CD14-positive monocyte (primary cell): ENCODE measurements at regions not wholly inside any gene's neighbourhood (a gene's known extent, or its start where the extent isn't known, plus 50 kb on each side); places are given as distances from the start of the nearest gene placed in this dataset.

Experiments
- DNase-seq, 3 donors: peaks; one replicate each; pipeline ENCODE4 v3.0.0-alpha.2; 2011 to 2022
- H2AFZ ChIP-seq: 2 replicates; pipeline ENCODE4 v1.6.0; 2012; ENCODE audit warnings: mild to moderate bottlenecking, low read depth, low read length, inconsistent platforms; ENCODE audit not compliant: insufficient read depth, poor library complexity, severe bottlenecking
- H3K27ac ChIP-seq, 2 donors: 1 replicate in 1 of 2; 2 replicates in 1 of 2; pipeline ENCODE4 v1.5.1; 2012 to 2013; ENCODE audit warnings: low read length in 2 of 2, control low read depth in 1 of 2, inconsistent platforms in 1 of 2, low read depth in 1 of 2, mild to moderate bottlenecking in 1 of 2
- H3K27me3 ChIP-seq, 2 donors: one replicate each; pipeline versions ENCODE4 v1.6.0 to v1.6.1; 2011 to 2013; ENCODE audit warnings: low read length in 2 of 2; ENCODE audit not compliant: control insufficient read depth in 2 of 2, insufficient read depth in 2 of 2
- H3K36me3 ChIP-seq, 2 donors: replicated peaks in 1 of 2; 1 replicate in 1 of 2; 2 replicates in 1 of 2; pipeline versions ENCODE4 v1.5.1 to v1.6.1; 2012 to 2013; ENCODE audit warnings: low read length in 2 of 2, control low read depth in 1 of 2, inconsistent platforms in 1 of 2, mild to moderate bottlenecking in 1 of 2; ENCODE audit not compliant: insufficient read depth in 2 of 2, control insufficient read depth in 1 of 2
- H3K4me1 ChIP-seq, 2 donors: 1 replicate in 1 of 2; 2 replicates in 1 of 2; pipeline versions ENCODE4 v1.5.1 to v1.6.1; 2012 to 2013; ENCODE audit warnings: low read length in 2 of 2, control low read depth in 1 of 2, inconsistent platforms in 1 of 2, mild to moderate bottlenecking in 1 of 2, moderate library complexity in 1 of 2; ENCODE audit not compliant: insufficient read depth in 2 of 2, control insufficient read depth in 1 of 2
- H3K4me2 ChIP-seq: replicated peaks from 2 replicates; pipeline ENCODE3; 2012; ENCODE audit warnings: low read length, moderate library complexity, mild to moderate bottlenecking; ENCODE audit not compliant: poor library complexity, severe bottlenecking; ENCODE audit errors: extremely low read depth
- H3K4me3 ChIP-seq, 3 experiments: fragments of 200-600 bp in 1 of 3; sonication (generic) in 1 of 3; replicated peaks in 1 of 3; 1 replicate in 2 of 3; 2 replicates in 1 of 3; pipeline ENCODE4 v1.5.1; 2011 to 2013; ENCODE audit warnings: low read length in 3 of 3, mild to moderate bottlenecking in 3 of 3, control low read depth in 2 of 3, low read depth in 2 of 3, inconsistent platforms in 1 of 3, moderate library complexity in 1 of 3
- H3K79me2 ChIP-seq: 2 replicates; pipeline ENCODE4 v1.6.0; 2012; ENCODE audit warnings: mild to moderate bottlenecking, control low read depth, inconsistent platforms, low read length, moderate library complexity; ENCODE audit not compliant: insufficient read depth
- H3K9ac ChIP-seq: 2 replicates; pipeline ENCODE4 v1.6.0; 2017; ENCODE audit warnings: low read length, mild to moderate bottlenecking; ENCODE audit not compliant: insufficient read depth, poor library complexity, severe bottlenecking
- H3K9me3 ChIP-seq, 2 donors: replicated peaks in 1 of 2; 1 replicate in 1 of 2; 2 replicates in 1 of 2; pipeline versions ENCODE4 v1.5.1 to v1.6.1; 2012 to 2013; ENCODE audit warnings: low read length in 2 of 2, control low read depth in 1 of 2; ENCODE audit not compliant: control insufficient read depth in 1 of 2, insufficient read depth in 1 of 2
- H4K20me1 ChIP-seq: 2 replicates; pipeline ENCODE4 v1.6.0; 2012; ENCODE audit warnings: mild to moderate bottlenecking, low read length, control low read depth, moderate library complexity; ENCODE audit not compliant: insufficient read depth
- H3K27ac Mint-ChIP-seq, 7 donors: one replicate each; pipeline ENCODE4 v1.8.0; 2020; ENCODE audit warnings: mild to moderate bottlenecking in 7 of 7, mixed read lengths in 7 of 7, moderate library complexity in 6 of 7, inconsistent platforms in 2 of 7
- H3K27me3 Mint-ChIP-seq, 3 donors: one replicate each; pipeline ENCODE4 v1.8.0; 2021 to 2022; ENCODE audit warnings: low read depth in 3 of 3, mild to moderate bottlenecking in 3 of 3, mixed read lengths in 3 of 3, moderate library complexity in 3 of 3, inconsistent platforms in 1 of 3
- H3K36me3 Mint-ChIP-seq, 2 donors: one replicate each; pipeline ENCODE4 v1.8.0; 2020; ENCODE audit warnings: mixed read lengths in 2 of 2, inconsistent platforms in 1 of 2, mild to moderate bottlenecking in 1 of 2
- H3K4me1 Mint-ChIP-seq: one replicate; pipeline ENCODE4 v1.8.0; 2020; ENCODE audit warnings: mild to moderate bottlenecking, mixed read lengths
- H3K4me3 Mint-ChIP-seq, 2 donors: one replicate each; pipeline ENCODE4 v1.8.0; 2020; ENCODE audit warnings: mild to moderate bottlenecking in 2 of 2, mixed read lengths in 2 of 2, moderate library complexity in 1 of 2
- H3K9me3 Mint-ChIP-seq, 7 donors: one replicate each; pipeline ENCODE4 v1.8.0; 2020 to 2022; ENCODE audit warnings: mixed read lengths in 7 of 7, mild to moderate bottlenecking in 6 of 7, moderate library complexity in 6 of 7, inconsistent platforms in 2 of 7
- WGBS: methylation state at CpG from one replicate; pipeline ENCODE4 v1.1.5; 2013; ENCODE audit warnings: missing lambda C conversion rate; ENCODE audit not compliant: insufficient coverage; 5-methylcytosine and 5-hydroxymethylcytosine counted together
- intact Hi-C, 2 donors: fragments of 100-400 bp; cut with micrococcal nuclease; formaldehyde crosslinking; loops; one replicate each; pipeline versions ENCODE4 v1.15.0 to v1.15.1; 2023
- TF ChIP-seq, protein P1 (sequence below): fragments of 200-600 bp; IDR thresholded peaks from one replicate; pipeline ENCODE4 v1.8.0; 2022; ENCODE audit warnings: antibody characterized with exemption, mild to moderate bottlenecking

- peaks cover 0 to 5% of the 10 kb centered on the region in 2 donors for H3K36me3 Mint-ChIP-seq
- no peak for DNase-seq
- H3K4me3 Mint-ChIP-seq: no peak overlapping the region
- Histone ChIP-seq H3K36me3 (no peaks in the 10 kb centered on the region), H3K79me2 (no peaks in the 10 kb centered on the region), H2AFZ (no peak overlapping the region), H3K27me3 (no peaks in the 10 kb centered on the region), H3K9ac (no peak overlapping the region), H3K9me3 (peaks cover 15 to 19% of the 10 kb centered on the region in 2 donors), H4K20me1 (no peaks in the 10 kb centered on the region), H3K4me2 (no peak overlapping the region), H3K4me1 (peaks cover 0 to 7% of the 10 kb centered on the region in 2 donors), H3K4me3 (no peak overlapping the region), H3K27ac (no peak overlapping the region)
- no peak overlapping the region for H3K27ac Mint-ChIP-seq
- intact Hi-C loops: no loop called here
- WGBS: 100% methylated on average over 2 of the region's 3 CpGs
- H3K4me1 Mint-ChIP-seq: peaks cover 20% of the 10 kb centered on the region
- no peaks in the 10 kb centered on the region for H3K27me3 Mint-ChIP-seq
- H3K9me3 Mint-ChIP-seq: peaks cover 18 to 37% (median 23%) of the 10 kb centered on the region in 7 donors
- TF ChIP-seq, protein P1, sequence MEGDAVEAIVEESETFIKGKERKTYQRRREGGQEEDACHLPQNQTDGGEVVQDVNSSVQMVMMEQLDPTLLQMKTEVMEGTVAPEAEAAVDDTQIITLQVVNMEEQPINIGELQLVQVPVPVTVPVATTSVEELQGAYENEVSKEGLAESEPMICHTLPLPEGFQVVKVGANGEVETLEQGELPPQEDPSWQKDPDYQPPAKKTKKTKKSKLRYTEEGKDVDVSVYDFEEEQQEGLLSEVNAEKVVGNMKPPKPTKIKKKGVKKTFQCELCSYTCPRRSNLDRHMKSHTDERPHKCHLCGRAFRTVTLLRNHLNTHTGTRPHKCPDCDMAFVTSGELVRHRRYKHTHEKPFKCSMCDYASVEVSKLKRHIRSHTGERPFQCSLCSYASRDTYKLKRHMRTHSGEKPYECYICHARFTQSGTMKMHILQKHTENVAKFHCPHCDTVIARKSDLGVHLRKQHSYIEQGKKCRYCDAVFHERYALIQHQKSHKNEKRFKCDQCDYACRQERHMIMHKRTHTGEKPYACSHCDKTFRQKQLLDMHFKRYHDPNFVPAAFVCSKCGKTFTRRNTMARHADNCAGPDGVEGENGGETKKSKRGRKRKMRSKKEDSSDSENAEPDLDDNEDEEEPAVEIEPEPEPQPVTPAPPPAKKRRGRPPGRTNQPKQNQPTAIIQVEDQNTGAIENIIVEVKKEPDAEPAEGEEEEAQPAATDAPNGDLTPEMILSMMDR: no peak
Measured at GRCh38 chr16:58933186-58933585, 199.1 kb upstream of the GOT2 start.

- Histone ChIP-seq H3K27ac (no peak overlapping the region), H3K79me2 (no peaks in the 10 kb centered on the region), H3K4me2 (no peak overlapping the region), H3K27me3 (no peaks in the 10 kb centered on the region), H3K4me1 (peaks cover 0 to 7% of the 10 kb centered on the region in 2 donors), H3K36me3 (no peaks in the 10 kb centered on the region), H3K9me3 (peaks cover 9 to 12% of the 10 kb centered on the region in 2 donors), H3K9ac (no peak overlapping the region), H2AFZ (no peak overlapping the region), H4K20me1 (no peaks in the 10 kb centered on the region), H3K4me3 (no peak overlapping the region)
- Mint-ChIP-seq H3K27me3 (no peaks in the 10 kb centered on the region), H3K36me3 (peaks cover 0 to 5% of the 10 kb centered on the region in 2 donors), H3K4me3 (no peak overlapping the region), H3K27ac (no peak overlapping the region), H3K4me1 (peaks cover 9% of the 10 kb centered on the region), H3K9me3 (peaks cover 10 to 30% (median 17%) of the 10 kb centered on the region in 7 donors)
- no CpG with 5 or more reads among the region's 4 CpGs for WGBS
- intact Hi-C loops: no loop called here
- TF ChIP-seq, protein P1: no peak
- DNase-seq: no peak
Measured at GRCh38 chr16:58931436-58931835, 197.3 kb upstream of the GOT2 start.
